Lower lobe of right lung (tissue), 2 donors: ENCODE measurements at regions not wholly inside any gene's neighbourhood (a gene's known extent, or its start where the extent isn't known, plus 50 kb on each side); places are given as distances from the start of the nearest gene placed in this dataset.
A peak's percentile ranks its signal among the peaks of the same experiment; 100 is the strongest.

ENCODE experiments used
- ATAC-seq, 2 donors: fragments of 200-7000 bp; cut with Tn5 transposase; one replicate each; pipeline ENCODE4 v1.9.1; 2020 to 2022; ENCODE audit warnings: mild to moderate bottlenecking in 2 of 2, moderate library complexity in 2 of 2
- DNase-seq: peaks from one replicate; pipeline ENCODE4 v3.0.0-alpha.2; 2020
- H3K27ac ChIP-seq: fragments of 200-600 bp; one replicate; pipeline ENCODE4 v1.8.0; 2022
- H3K27me3 ChIP-seq: fragments of 200-600 bp; one replicate; pipeline ENCODE4 v1.8.0; 2022; ENCODE audit warnings: low read depth
- H3K36me3 ChIP-seq: fragments of 200-600 bp; one replicate; pipeline ENCODE4 v1.8.0; 2022; ENCODE audit warnings: mild to moderate bottlenecking
- H3K4me1 ChIP-seq: fragments of 200-600 bp; one replicate; pipeline ENCODE4 v1.8.0; 2022
- H3K4me3 ChIP-seq: fragments of 200-600 bp; one replicate; pipeline ENCODE4 v1.8.0; 2022; ENCODE audit warnings: mild to moderate bottlenecking
- H3K9me3 ChIP-seq: fragments of 200-600 bp; one replicate; pipeline ENCODE4 v1.8.0; 2022
- CTCF ChIP-seq: fragments of 200-600 bp; IDR thresholded peaks from one replicate; pipeline ENCODE4 v1.8.0; 2022; ENCODE audit warnings: antibody characterized with exemption, mild to moderate bottlenecking
- intact Hi-C: fragments of 100-400 bp; cut with DNase I; formaldehyde crosslinking; loops from one replicate; pipeline ENCODE4 v1.11.0; 2022
- donor health status: DM: no; HTN: yes; CAD: no; lungs with severe emphysema.

- H3K9me3 ChIP-seq: peaks cover 5% of the 10 kb centered on the region
- H3K4me1 ChIP-seq: no peaks in the 10 kb centered on the region
- DNase-seq: no peak
- no peaks in the 10 kb centered on the region for H3K36me3 ChIP-seq
- ATAC-seq: no peak
- intact Hi-C loops: no loop called here
- no peak overlapping the region for H3K4me3 ChIP-seq
- no peak for TF ChIP-seq CTCF
- no peaks in the 10 kb centered on the region for H3K27me3 ChIP-seq
- H3K27ac ChIP-seq: no peak overlapping the region
Measured at GRCh38 chr7:118918556-118918955, 694.1 kb downstream of the ANKRD7 start.

- DNase-seq: no peak
- Histone ChIP-seq H3K27ac (no peak overlapping the region), H3K4me3 (no peak overlapping the region), H3K4me1 (no peaks in the 10 kb centered on the region), H3K36me3 (no peaks in the 10 kb centered on the region), H3K9me3 (no peaks in the 10 kb centered on the region), H3K27me3 (no peaks in the 10 kb centered on the region)
- ATAC-seq: no peak
- intact Hi-C loops: no loop called here
- no peak for TF ChIP-seq CTCF
Measured at GRCh38 chr7:118938845-118939244, 714.3 kb downstream of the ANKRD7 start.

DNA sequence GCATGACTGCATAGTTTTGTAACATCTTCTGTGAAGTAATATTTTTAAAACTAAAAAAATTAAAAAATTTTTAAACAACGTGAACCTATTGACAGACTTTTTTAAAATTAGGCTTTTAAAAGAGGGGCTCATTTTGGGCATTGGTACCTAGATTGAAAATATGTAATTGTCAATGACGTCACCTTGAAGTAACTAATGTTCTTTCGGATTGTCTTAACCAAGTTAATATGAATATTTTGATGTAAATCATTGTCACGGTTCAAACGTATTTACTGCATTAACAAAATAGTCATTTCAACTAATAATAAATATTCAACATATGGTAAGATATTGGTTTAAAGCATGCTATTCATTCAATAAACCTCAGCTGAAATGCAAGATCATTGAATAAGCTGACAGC lies 719.8 kb downstream of the ANKRD7 start:
- no peaks in the 10 kb centered on the region for H3K36me3 ChIP-seq
- no peaks in the 10 kb centered on the region for H3K4me1 ChIP-seq
- no peak overlapping the region for H3K27ac ChIP-seq
- H3K9me3 ChIP-seq: no peaks in the 10 kb centered on the region
- DNase-seq (no peak), ATAC-seq (no peak)
- H3K4me3 ChIP-seq: no peak overlapping the region
- no peaks in the 10 kb centered on the region for H3K27me3 ChIP-seq
- intact Hi-C loops: no loop called here
- TF ChIP-seq CTCF: no peak

- peak in 1 of 2 donors; percentile 15 for ATAC-seq
- Histone ChIP-seq H3K9me3 (no peaks in the 10 kb centered on the region), H3K4me3 (no peak overlapping the region), H3K27me3 (no peaks in the 10 kb centered on the region), H3K27ac (no peak overlapping the region), H3K4me1 (no peaks in the 10 kb centered on the region), H3K36me3 (no peaks in the 10 kb centered on the region)
- no peak for DNase-seq
- no peak for TF ChIP-seq CTCF
- intact Hi-C loops: no loop called here
Measured at GRCh38 chr7:118945911-118946682, 721.6 kb downstream of the ANKRD7 start.

GRCh38 chr7:118948508-118948907 lies 724.0 kb downstream of the ANKRD7 start:
- Histone ChIP-seq H3K36me3 (no peaks in the 10 kb centered on the region), H3K4me1 (no peaks in the 10 kb centered on the region), H3K4me3 (no peak overlapping the region), H3K27ac (no peak overlapping the region), H3K9me3 (no peaks in the 10 kb centered on the region), H3K27me3 (no peaks in the 10 kb centered on the region)
- intact Hi-C loops: no loop called here
- ATAC-seq (no peak), DNase-seq (no peak)
- no peak for TF ChIP-seq CTCF
